ENCODE measurements at regions not wholly inside any gene's neighbourhood (a gene's known extent, or its start where the extent isn't known, plus 50 kb on each side); places are given as distances from the start of the nearest gene placed in this dataset.

- TF ChIP-seq, protein P1, sequence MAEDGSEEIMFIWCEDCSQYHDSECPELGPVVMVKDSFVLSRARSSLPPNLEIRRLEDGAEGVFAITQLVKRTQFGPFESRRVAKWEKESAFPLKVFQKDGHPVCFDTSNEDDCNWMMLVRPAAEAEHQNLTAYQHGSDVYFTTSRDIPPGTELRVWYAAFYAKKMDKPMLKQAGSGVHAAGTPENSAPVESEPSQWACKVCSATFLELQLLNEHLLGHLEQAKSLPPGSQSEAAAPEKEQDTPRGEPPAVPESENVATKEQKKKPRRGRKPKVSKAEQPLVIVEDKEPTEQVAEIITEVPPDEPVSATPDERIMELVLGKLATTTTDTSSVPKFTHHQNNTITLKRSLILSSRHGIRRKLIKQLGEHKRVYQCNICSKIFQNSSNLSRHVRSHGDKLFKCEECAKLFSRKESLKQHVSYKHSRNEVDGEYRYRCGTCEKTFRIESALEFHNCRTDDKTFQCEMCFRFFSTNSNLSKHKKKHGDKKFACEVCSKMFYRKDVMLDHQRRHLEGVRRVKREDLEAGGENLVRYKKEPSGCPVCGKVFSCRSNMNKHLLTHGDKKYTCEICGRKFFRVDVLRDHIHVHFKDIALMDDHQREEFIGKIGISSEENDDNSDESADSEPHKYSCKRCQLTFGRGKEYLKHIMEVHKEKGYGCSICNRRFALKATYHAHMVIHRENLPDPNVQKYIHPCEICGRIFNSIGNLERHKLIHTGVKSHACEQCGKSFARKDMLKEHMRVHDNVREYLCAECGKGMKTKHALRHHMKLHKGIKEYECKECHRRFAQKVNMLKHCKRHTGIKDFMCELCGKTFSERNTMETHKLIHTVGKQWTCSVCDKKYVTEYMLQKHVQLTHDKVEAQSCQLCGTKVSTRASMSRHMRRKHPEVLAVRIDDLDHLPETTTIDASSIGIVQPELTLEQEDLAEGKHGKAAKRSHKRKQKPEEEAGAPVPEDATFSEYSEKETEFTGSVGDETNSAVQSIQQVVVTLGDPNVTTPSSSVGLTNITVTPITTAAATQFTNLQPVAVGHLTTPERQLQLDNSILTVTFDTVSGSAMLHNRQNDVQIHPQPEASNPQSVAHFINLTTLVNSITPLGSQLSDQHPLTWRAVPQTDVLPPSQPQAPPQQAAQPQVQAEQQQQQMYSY (CRISPR knock-in tag; IDR thresholded peaks at IDR 0.05), result no peak
- TF ChIP-seq, protein P2, sequence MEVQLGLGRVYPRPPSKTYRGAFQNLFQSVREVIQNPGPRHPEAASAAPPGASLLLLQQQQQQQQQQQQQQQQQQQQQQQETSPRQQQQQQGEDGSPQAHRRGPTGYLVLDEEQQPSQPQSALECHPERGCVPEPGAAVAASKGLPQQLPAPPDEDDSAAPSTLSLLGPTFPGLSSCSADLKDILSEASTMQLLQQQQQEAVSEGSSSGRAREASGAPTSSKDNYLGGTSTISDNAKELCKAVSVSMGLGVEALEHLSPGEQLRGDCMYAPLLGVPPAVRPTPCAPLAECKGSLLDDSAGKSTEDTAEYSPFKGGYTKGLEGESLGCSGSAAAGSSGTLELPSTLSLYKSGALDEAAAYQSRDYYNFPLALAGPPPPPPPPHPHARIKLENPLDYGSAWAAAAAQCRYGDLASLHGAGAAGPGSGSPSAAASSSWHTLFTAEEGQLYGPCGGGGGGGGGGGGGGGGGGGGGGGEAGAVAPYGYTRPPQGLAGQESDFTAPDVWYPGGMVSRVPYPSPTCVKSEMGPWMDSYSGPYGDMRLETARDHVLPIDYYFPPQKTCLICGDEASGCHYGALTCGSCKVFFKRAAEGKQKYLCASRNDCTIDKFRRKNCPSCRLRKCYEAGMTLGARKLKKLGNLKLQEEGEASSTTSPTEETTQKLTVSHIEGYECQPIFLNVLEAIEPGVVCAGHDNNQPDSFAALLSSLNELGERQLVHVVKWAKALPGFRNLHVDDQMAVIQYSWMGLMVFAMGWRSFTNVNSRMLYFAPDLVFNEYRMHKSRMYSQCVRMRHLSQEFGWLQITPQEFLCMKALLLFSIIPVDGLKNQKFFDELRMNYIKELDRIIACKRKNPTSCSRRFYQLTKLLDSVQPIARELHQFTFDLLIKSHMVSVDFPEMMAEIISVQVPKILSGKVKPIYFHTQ (CRISPR knock-in tag; IDR thresholded peaks at IDR 0.05), result no peak
- TF ChIP-seq, protein P3, sequence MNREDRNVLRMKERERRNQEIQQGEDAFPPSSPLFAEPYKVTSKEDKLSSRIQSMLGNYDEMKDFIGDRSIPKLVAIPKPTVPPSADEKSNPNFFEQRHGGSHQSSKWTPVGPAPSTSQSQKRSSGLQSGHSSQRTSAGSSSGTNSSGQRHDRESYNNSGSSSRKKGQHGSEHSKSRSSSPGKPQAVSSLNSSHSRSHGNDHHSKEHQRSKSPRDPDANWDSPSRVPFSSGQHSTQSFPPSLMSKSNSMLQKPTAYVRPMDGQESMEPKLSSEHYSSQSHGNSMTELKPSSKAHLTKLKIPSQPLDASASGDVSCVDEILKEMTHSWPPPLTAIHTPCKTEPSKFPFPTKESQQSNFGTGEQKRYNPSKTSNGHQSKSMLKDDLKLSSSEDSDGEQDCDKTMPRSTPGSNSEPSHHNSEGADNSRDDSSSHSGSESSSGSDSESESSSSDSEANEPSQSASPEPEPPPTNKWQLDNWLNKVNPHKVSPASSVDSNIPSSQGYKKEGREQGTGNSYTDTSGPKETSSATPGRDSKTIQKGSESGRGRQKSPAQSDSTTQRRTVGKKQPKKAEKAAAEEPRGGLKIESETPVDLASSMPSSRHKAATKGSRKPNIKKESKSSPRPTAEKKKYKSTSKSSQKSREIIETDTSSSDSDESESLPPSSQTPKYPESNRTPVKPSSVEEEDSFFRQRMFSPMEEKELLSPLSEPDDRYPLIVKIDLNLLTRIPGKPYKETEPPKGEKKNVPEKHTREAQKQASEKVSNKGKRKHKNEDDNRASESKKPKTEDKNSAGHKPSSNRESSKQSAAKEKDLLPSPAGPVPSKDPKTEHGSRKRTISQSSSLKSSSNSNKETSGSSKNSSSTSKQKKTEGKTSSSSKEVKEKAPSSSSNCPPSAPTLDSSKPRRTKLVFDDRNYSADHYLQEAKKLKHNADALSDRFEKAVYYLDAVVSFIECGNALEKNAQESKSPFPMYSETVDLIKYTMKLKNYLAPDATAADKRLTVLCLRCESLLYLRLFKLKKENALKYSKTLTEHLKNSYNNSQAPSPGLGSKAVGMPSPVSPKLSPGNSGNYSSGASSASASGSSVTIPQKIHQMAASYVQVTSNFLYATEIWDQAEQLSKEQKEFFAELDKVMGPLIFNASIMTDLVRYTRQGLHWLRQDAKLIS (CRISPR knock-in tag; IDR thresholded peaks at IDR 0.05; ENCODE audit: borderline replicate concordance), result no peak
- TF ChIP-seq, protein P4, sequence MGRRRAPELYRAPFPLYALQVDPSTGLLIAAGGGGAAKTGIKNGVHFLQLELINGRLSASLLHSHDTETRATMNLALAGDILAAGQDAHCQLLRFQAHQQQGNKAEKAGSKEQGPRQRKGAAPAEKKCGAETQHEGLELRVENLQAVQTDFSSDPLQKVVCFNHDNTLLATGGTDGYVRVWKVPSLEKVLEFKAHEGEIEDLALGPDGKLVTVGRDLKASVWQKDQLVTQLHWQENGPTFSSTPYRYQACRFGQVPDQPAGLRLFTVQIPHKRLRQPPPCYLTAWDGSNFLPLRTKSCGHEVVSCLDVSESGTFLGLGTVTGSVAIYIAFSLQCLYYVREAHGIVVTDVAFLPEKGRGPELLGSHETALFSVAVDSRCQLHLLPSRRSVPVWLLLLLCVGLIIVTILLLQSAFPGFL (CRISPR knock-in tag; IDR thresholded peaks at IDR 0.05; ENCODE audit: borderline replicate concordance), result no peak
- TF ChIP-seq IRF2 (CRISPR knock-in tag; IDR thresholded peaks at IDR 0.05; ENCODE audit: borderline replicate concordance, low read depth) (no peak), CTCF (IDR thresholded peaks at IDR 0.05) (no peak)
- TF ChIP-seq, protein P5, sequence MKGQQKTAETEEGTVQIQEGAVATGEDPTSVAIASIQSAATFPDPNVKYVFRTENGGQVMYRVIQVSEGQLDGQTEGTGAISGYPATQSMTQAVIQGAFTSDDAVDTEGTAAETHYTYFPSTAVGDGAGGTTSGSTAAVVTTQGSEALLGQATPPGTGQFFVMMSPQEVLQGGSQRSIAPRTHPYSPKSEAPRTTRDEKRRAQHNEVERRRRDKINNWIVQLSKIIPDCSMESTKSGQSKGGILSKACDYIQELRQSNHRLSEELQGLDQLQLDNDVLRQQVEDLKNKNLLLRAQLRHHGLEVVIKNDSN (CRISPR knock-in tag; IDR thresholded peaks at IDR 0.05), result no peak
These were observed 114.3 kb upstream of the ETV6 start (continued) for GRCh38 chr12:11535127-11535526.

DNA sequence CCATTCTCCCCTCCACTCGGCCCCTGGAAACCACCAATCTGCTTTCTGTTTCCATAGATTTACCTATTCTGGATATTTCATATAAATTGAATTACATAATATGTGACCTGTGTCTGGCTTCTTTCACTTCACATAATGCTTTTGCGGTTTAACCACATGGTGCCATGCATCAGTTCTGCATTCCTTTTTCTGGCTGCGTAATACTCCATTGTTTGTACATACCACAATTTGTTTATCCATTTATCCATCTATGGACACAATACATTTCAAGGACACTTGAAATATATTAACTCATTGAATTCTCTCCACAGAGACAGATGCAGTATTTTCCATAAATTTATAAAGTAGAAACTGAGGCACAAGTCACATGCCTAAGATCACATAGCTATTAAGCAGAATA lies 110.3 kb upstream of the ETV6 start:
- ATAC-seq (no peak), DNase-seq (ENCODE audit: low spot score) (no peak)
- peaks cover 9% of the 10 kb centered on the region; the same call in 1 of the 2 replicates for H3K4me1 Mint-ChIP-seq
- ChIA-PET POLR2A (no interaction called here), CTCF (interaction anchor here (0.5 to 0.9 kb wide), 3 partner anchors 360 to 538 kb away, joined by 3 read pairs; no protein-coding TSS in a partner anchor)
- H3K9me3 Mint-ChIP-seq, result peaks cover 10% of the 10 kb centered on the region
- H3K27ac Mint-ChIP-seq, result no peak overlapping the region
- no peak overlapping the region for H3K4me3 Mint-ChIP-seq
- peaks cover 3% of the 10 kb centered on the region; the same call in 1 of the 2 replicates for H3K27me3 Mint-ChIP-seq (ENCODE audit: low read depth)
- no peaks in the 10 kb centered on the region for H3K36me3 Mint-ChIP-seq
- TF ChIP-seq RORB (CRISPR knock-in tag; IDR thresholded peaks at IDR 0.05) (no peak), FOXK1 (CRISPR knock-in tag; IDR thresholded peaks at IDR 0.05) (no peak), MYBL2 (CRISPR knock-in tag; IDR thresholded peaks at IDR 0.05) (no peak), NR2C2 (CRISPR knock-in tag; IDR thresholded peaks at IDR 0.05) (no peak), SMAD4 (CRISPR knock-in tag; IDR thresholded peaks at IDR 0.05) (no peak), ATF3 (CRISPR knock-in tag; conservative IDR thresholded peaks at IDR 0.05) (no peak), NFYB (CRISPR knock-in tag; conservative IDR thresholded peaks at IDR 0.05; ENCODE audit: low read depth) (no peak), SOX15 (CRISPR knock-in tag; IDR thresholded peaks at IDR 0.05) (no peak), ZBTB21 (CRISPR knock-in tag; IDR thresholded peaks at IDR 0.05; ENCODE audit: borderline replicate concordance) (no peak), ATF1 (CRISPR knock-in tag; IDR thresholded peaks at IDR 0.05) (no peak)
- TF ChIP-seq, protein P6, sequence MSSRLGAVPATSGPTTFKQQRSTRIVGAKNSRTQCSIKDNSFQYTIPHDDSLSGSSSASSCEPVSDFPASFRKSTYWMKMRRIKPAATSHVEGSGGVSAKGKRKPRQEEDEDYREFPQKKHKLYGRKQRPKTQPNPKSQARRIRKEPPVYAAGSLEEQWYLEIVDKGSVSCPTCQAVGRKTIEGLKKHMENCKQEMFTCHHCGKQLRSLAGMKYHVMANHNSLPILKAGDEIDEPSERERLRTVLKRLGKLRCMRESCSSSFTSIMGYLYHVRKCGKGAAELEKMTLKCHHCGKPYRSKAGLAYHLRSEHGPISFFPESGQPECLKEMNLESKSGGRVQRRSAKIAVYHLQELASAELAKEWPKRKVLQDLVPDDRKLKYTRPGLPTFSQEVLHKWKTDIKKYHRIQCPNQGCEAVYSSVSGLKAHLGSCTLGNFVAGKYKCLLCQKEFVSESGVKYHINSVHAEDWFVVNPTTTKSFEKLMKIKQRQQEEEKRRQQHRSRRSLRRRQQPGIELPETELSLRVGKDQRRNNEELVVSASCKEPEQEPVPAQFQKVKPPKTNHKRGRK (CRISPR knock-in tag; IDR thresholded peaks at IDR 0.05; ENCODE audit: borderline replicate concordance), result no peak
- TF ChIP-seq, protein P7, sequence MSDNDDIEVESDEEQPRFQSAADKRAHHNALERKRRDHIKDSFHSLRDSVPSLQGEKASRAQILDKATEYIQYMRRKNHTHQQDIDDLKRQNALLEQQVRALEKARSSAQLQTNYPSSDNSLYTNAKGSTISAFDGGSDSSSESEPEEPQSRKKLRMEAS (CRISPR knock-in tag; IDR thresholded peaks at IDR 0.05), result no peak

Data from WTC11 (cell line).